H1 (cell line): ENCODE measurements at regions not wholly inside any gene's neighbourhood (a gene's known extent, or its start where the extent isn't known, plus 50 kb on each side); places are given as distances from the start of the nearest gene placed in this dataset.
A peak's percentile ranks its signal among the peaks of the same experiment; 100 is the strongest.

Experiments
- HDAC2 ChIP-seq, 2 experiments: fragments of 300-600 bp in 1 of 2; sonication (generic) in 1 of 2; IDR thresholded peaks; 2 replicates each; pipeline ENCODE4 v1.6.1; 2011 to 2012; ENCODE audit warnings: low read depth in 2 of 2, low read length in 2 of 2, mild to moderate bottlenecking in 2 of 2, moderate library complexity in 2 of 2, borderline replicate concordance in 1 of 2, inconsistent platforms in 1 of 2

- TF ChIP-seq HDAC2 (IDR thresholded peaks at IDR 0.05; ENCODE audit: borderline replicate concordance in 1 of 2, low read depth in 2 of 2, low read length in 2 of 2): 0 out of 4 replicates have a peak, but pooled peaks of 1 of the 2 experiments have one; percentile 13
- TF ChIP-seq, all 59 proteins: peak for 6
These were observed 141.3 kb upstream of the KLF14 start (continued) for GRCh38 chr7:130875265-130875741.
